NCI-H2196 (cell line): ENCODE measurements at regions not wholly inside any gene's neighbourhood (a gene's known extent, or its start where the extent isn't known, plus 50 kb on each side); places are given as distances from the start of the nearest gene placed in this dataset.
"Not testable (repeated sequence)": the region's sequence is repeated elsewhere in the genome, so short reads cannot be mapped to it uniquely, and the experiment has no call there.

Source experiments
- DNase-seq: peaks from one replicate; lab custom pipeline; 2025; ENCODE audit not compliant: unreplicated experiment; lab: John Stamatoyannopoulos, UW

- no peak for DNase-seq
Observed at GRCh38 chr6:131490441-131490840, 82.6 kb upstream of the ARG1 start.

- no peak for DNase-seq
Observed at GRCh38 chr6:131492932-131493573, 80.0 kb upstream of the ARG1 start.

GRCh38 chr6:131504387-131504786 is 68.6 kb upstream of the ARG1 start:
- DNase-seq = not testable (repeated sequence)

- no peak for DNase-seq
Observed at GRCh38 chr6:131510094-131510493, 62.9 kb upstream of the ARG1 start.

GRCh38 chr6:131510591-131510990 is 62.4 kb upstream of the ARG1 start:
- DNase-seq = no peak

GRCh38 chr6:131519670-131520436 is 53.2 kb upstream of the ARG1 start:
- peak; percentile 46 for DNase-seq
